ENCODE measurements at regions not wholly inside any gene's neighbourhood (a gene's known extent, or its start where the extent isn't known, plus 50 kb on each side); places are given as distances from the start of the nearest gene placed in this dataset.

- TF ChIP-seq, protein P1, sequence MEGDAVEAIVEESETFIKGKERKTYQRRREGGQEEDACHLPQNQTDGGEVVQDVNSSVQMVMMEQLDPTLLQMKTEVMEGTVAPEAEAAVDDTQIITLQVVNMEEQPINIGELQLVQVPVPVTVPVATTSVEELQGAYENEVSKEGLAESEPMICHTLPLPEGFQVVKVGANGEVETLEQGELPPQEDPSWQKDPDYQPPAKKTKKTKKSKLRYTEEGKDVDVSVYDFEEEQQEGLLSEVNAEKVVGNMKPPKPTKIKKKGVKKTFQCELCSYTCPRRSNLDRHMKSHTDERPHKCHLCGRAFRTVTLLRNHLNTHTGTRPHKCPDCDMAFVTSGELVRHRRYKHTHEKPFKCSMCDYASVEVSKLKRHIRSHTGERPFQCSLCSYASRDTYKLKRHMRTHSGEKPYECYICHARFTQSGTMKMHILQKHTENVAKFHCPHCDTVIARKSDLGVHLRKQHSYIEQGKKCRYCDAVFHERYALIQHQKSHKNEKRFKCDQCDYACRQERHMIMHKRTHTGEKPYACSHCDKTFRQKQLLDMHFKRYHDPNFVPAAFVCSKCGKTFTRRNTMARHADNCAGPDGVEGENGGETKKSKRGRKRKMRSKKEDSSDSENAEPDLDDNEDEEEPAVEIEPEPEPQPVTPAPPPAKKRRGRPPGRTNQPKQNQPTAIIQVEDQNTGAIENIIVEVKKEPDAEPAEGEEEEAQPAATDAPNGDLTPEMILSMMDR (IDR thresholded peaks at IDR 0.05), result no peak
- TF ChIP-seq EP300 (IDR thresholded peaks at IDR 0.05) (no peak), POLR2A (IDR thresholded peaks at IDR 0.05) (no peak)
Observed at GRCh38 chr3:18585004-18585968, 160.1 kb upstream of the SATB1 start.
